Tibial nerve (tissue), 3 donors: ENCODE measurements at regions not wholly inside any gene's neighbourhood (a gene's known extent, or its start where the extent isn't known, plus 50 kb on each side); places are given as distances from the start of the nearest gene placed in this dataset.

Experiments
- POLR2A ChIP-seq, 2 donors: fragments of 450-650 bp; IDR thresholded peaks; one replicate each; pipeline ENCODE4 v1.6.1; 2017; ENCODE audit warnings: antibody characterized with exemption in 2 of 2, mild to moderate bottlenecking in 2 of 2, moderate library complexity in 2 of 2
- TF ChIP-seq, protein P1 (sequence below), 5 experiments: fragments of 200-600 bp in 3 of 5; fragments of 450-650 bp in 2 of 5; sonication (generic) in 3 of 5; IDR thresholded peaks; one replicate each; pipeline ENCODE4 v1.5.1; 2016 to 2019; ENCODE audit warnings: antibody characterized with exemption in 5 of 5, mild to moderate bottlenecking in 3 of 5, moderate library complexity in 2 of 5

DNA sequence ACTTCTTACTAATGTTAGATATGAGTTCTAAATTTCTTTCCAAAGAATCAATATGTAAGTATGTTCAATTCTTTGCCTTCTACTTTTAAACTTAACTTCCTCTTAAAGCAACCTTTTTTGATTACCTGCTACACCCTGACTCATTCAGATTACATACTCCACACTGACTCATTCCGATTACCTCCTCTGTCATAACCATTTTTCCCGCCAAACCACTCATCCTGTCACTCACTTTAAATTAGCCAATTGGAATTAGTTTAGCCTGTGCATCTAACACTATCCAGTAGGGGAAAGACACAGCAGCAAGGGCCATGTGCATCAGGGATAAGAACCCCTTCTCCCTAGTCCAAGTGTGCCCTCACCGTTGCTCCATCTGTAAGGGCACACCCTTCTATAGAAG is 815.5 kb downstream of the BRINP3 start:
- TF ChIP-seq, protein P1, sequence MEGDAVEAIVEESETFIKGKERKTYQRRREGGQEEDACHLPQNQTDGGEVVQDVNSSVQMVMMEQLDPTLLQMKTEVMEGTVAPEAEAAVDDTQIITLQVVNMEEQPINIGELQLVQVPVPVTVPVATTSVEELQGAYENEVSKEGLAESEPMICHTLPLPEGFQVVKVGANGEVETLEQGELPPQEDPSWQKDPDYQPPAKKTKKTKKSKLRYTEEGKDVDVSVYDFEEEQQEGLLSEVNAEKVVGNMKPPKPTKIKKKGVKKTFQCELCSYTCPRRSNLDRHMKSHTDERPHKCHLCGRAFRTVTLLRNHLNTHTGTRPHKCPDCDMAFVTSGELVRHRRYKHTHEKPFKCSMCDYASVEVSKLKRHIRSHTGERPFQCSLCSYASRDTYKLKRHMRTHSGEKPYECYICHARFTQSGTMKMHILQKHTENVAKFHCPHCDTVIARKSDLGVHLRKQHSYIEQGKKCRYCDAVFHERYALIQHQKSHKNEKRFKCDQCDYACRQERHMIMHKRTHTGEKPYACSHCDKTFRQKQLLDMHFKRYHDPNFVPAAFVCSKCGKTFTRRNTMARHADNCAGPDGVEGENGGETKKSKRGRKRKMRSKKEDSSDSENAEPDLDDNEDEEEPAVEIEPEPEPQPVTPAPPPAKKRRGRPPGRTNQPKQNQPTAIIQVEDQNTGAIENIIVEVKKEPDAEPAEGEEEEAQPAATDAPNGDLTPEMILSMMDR (IDR thresholded peaks at IDR 0.05): no peak
- no peak for TF ChIP-seq POLR2A (IDR thresholded peaks at IDR 0.05)
